Spleen (tissue), 7 donors: ENCODE measurements at regions not wholly inside any gene's neighbourhood (a gene's known extent, or its start where the extent isn't known, plus 50 kb on each side); places are given as distances from the start of the nearest gene placed in this dataset.

Experiments
- CTCF ChIP-seq, 11 experiments: fragments of 200-600 bp in 7 of 11; fragments of 450-650 bp in 4 of 11; sonication (generic) in 4 of 11; IDR thresholded peaks in 8 of 11; conservative IDR thresholded peaks in 3 of 11; 1 replicate in 7 of 11; 2 replicates in 4 of 11; pipeline versions ENCODE4 v1.4.0 to v1.8.0; 2016 to 2021; ENCODE audit warnings: antibody characterized with exemption in 11 of 11, inconsistent platforms in 4 of 11, mild to moderate bottlenecking in 1 of 11
- POLR2A ChIP-seq, 3 donors: fragments of 450-650 bp; IDR thresholded peaks; one replicate each; pipeline ENCODE4 v1.5.1; 2017; ENCODE audit warnings: antibody characterized with exemption in 3 of 3, mild to moderate bottlenecking in 1 of 3
- POLR2AphosphoS5 ChIP-seq, 3 donors: sonication (generic); formaldehyde crosslinking; IDR thresholded peaks; one replicate each; pipeline ENCODE4 v1.5.1; 2017; ENCODE audit warnings: antibody characterized with exemption in 3 of 3
- donor health status: DM: no; HTN: no; CAD: no; lungs with moderate emphysema.
- donor health status: DM: no; HTN: no; CAD: no.
- donor health status: DM: no; HTN: no; CAD: no.

- TF ChIP-seq CTCF (IDR thresholded peaks at IDR 0.05 in 8 of 11, conservative IDR thresholded peaks at IDR 0.05 in 3 of 11), result no peak
- no peak for TF ChIP-seq POLR2A (IDR thresholded peaks at IDR 0.05)
- no peak for TF ChIP-seq POLR2AphosphoS5 (IDR thresholded peaks at IDR 0.05)
Observed at GRCh38 chr3:103698646-103699045, 1263.8 kb downstream of the ZPLD1 start.
